ENCODE measurements at regions not wholly inside any gene's neighbourhood (a gene's known extent, or its start where the extent isn't known, plus 50 kb on each side); places are given as distances from the start of the nearest gene placed in this dataset.

Small RNAs in the stretch of these regions (small RNA-seq; reads per million reads assigned to genes)
- gene AC099560.2, result 0 reads per million in 4 donors
- gene HMGN2P24, result 0 reads per million in 4 donors
